ENCODE measurements at regions not wholly inside any gene's neighbourhood (a gene's known extent, or its start where the extent isn't known, plus 50 kb on each side); places are given as distances from the start of the nearest gene placed in this dataset.
"Not testable (repeated sequence)": the region's sequence is repeated elsewhere in the genome, so short reads cannot be mapped to it uniquely, and the experiment has no call there.

GRCh38 chr6:169865346-169866139 is 114.1 kb downstream of the ERMARD start:
- no peak for DNase-seq

GRCh38 chr6:169864148-169865020 is 113.0 kb downstream of the ERMARD start:
- DNase-seq = no peak

GRCh38 chr6:169863710-169864109 is 112.3 kb downstream of the ERMARD start:
- no peak for DNase-seq

GRCh38 chr6:169862892-169863525 is 111.6 kb downstream of the ERMARD start:
- DNase-seq = no peak

- no peak for DNase-seq
These were observed 110.8 kb downstream of the ERMARD start for GRCh38 chr6:169862043-169862891.

GRCh38 chr6:169861431-169862042 is 110.1 kb downstream of the ERMARD start:
- no peak for DNase-seq

GRCh38 chr6:169859978-169860703 is 108.7 kb downstream of the ERMARD start:
- no peak for DNase-seq

GRCh38 chr6:169859401-169859977 is 108.1 kb downstream of the ERMARD start:
- no peak for DNase-seq

- no peak for DNase-seq
These were observed 107.5 kb downstream of the ERMARD start for GRCh38 chr6:169858935-169859351.

GRCh38 chr6:169858293-169858934 is 107.0 kb downstream of the ERMARD start:
- DNase-seq = no peak

GRCh38 chr6:169857343-169858292 is 106.2 kb downstream of the ERMARD start:
- DNase-seq = no peak

GRCh38 chr6:169856442-169857342 is 105.3 kb downstream of the ERMARD start:
- not testable (repeated sequence) for DNase-seq

GRCh38 chr6:169854813-169855212 is 103.4 kb downstream of the ERMARD start:
- DNase-seq = no peak

- DNase-seq = no peak
These were observed 102.8 kb downstream of the ERMARD start for GRCh38 chr6:169854083-169854725.

- no peak for DNase-seq
These were observed 102.0 kb downstream of the ERMARD start for GRCh38 chr6:169853196-169854082.

GRCh38 chr6:169852504-169853195 is 101.2 kb downstream of the ERMARD start:
- DNase-seq = no peak
